GM21619 (cell line): ENCODE measurements at regions not wholly inside any gene's neighbourhood (a gene's known extent, or its start where the extent isn't known, plus 50 kb on each side); places are given as distances from the start of the nearest gene placed in this dataset.

Source experiments
- ATAC-seq: cut with Tn5 transposase; IDR thresholded peaks from one replicate; pipeline ENCODE4 v1.9.1; 2021; ENCODE audit not compliant: unreplicated experiment

DNA sequence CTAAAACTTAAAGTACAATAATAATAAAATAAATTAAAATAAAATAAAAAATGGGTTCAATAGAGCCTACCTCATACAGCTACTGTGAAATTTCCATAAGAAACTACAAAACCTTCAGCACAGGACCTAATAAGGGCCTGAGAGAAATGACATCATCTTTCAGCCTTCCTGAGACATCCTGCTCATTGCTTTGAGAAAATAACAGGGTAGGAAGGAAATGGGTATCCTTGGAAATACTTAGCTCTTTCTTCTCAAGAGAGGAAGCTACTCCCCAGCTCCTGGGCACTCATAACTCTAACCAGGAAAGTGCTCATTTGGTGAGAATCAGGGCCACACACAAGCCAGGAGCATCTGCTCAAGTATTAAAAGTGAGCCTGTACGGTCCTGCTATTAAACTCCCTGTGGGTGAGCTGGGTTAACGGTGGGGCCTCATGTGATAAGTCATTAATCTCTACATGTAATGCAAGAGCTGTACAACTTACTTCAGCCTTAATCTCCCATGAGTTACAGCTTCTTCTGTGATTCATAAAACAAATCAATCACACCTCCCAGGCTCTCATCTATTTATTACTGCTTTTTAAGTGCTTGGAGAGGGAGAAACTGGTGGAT, 141.4 kb downstream of the MAFB start:
- no peak for ATAC-seq

- ATAC-seq = no peak
These were observed 143.6 kb downstream of the MAFB start for GRCh38 chr20:40545478-40545877.

- no peak for ATAC-seq
These were observed 147.0 kb downstream of the MAFB start for GRCh38 chr20:40542065-40542464.

DNA sequence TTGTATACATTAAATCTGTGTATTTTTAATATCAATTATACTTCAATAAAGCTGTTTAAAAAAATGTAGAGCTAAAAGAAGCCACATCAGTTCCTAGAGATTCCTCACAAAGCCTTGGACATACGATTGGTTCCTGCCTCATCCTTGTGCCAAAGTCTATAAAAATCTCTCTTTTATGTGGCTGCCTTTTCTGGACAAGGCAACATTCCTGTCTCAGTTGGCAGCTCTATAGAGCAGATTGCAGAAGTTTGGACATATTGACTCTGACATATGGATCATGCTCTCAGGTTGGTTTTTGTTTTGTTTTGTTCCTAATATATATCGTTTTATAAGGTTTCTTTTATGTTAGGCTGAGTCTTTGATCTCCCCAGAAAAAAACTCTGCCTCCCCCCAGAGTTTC, 148.9 kb downstream of the MAFB start:
- ATAC-seq = no peak

DNA sequence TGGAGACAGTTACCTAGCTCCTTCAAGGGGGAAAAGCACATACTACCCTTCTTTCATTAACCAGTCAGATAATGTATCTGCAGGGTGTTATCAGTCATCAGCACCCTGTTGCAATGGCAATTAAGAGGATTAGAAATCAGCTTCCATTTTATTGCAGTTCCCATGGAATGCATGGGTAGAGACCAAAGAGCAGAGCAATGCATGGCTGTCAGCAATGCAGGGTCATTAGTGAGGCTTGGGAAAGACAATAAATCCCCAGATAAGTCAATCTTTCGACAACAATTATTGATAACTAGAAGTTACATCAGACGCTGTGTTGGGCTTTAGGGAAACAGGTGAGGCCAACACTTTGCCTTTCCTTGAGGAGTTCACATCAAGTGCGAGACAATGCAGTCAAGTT, 150.9 kb downstream of the MAFB start:
- ATAC-seq = no peak

DNA sequence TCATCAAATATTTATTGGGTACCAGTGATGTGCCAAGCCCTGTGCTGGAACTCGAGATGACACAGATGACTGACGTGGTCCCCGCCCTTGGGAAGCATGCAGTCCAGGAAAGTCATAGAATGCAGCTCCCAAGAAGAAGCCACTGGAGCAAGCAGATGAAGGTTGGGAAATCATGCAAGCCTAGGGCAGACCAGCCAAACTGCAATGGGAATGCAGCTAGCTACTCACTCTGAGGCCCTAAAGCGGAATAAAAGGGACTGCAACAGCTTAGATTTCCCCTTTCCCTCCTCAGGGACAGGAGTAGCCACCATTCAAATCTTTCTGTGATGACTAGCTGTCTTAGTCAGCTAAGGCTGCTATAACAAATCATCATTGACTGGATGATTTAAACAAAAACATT, 152.2 kb downstream of the MAFB start:
- ATAC-seq = no peak

GRCh38 chr20:40535816-40536215, 153.2 kb downstream of the MAFB start:
- no peak for ATAC-seq

DNA sequence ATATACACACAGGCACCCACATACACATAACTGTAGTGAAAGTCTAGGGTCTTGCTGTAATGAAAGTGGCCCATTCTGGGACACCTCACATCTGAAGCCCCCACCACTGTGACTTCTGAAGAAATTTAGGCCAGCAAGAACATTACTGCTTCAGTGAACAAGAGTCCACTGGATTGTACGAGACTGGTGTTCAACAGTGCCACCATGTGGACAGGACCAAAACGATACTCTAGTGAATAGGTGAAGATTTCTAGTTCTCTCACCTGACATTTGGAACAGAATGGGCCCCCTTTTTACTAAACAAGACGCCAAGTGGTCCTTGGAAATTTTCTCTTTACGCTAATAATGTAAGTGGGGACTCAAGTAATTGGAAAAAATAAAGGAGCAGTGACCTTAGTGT, 156.9 kb downstream of the MAFB start:
- no peak for ATAC-seq

GRCh38 chr20:40525351-40525750, 163.7 kb downstream of the MAFB start:
- no peak for ATAC-seq

- ATAC-seq = no peak
These were observed 165.0 kb downstream of the MAFB start for GRCh38 chr20:40524071-40524470.

DNA sequence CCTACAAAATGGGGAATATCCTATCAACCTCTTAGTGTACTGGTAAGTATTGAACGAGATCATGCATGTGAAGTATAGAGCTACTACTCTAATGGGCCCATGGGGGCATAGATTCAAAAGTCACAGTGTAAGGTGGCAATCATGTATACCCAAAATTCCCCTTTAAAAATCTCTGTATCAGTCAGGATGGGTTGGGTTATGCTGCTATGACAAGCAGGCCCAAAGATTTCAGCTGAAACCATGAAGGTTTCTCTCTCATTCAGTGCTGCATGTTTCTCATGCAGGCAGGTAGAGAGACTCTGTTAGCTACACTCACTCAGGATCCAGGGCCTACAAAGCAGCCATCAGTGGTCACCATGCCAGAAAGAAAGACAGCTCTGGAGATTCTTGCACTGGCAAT, 166.6 kb downstream of the MAFB start:
- no peak for ATAC-seq

DNA sequence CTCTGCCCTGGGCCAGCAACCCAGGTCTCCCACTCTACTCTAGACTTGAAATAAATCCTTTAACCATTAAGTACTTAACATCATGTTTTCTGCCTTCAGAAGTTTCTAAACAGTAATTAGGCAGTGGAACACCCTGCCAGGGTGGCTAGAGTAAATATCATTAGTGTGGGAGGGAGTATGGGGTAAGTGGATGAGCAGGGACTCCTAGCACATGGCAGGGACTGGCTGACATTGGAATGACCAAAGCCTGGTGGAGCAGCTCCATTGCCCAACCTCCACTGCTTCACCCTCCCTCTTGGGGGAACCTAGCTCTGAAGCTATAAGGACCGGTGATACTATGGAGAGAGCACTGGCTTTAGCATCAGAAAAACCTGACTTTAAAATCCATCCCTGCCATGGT, 167.1 kb downstream of the MAFB start:
- ATAC-seq = no peak

DNA sequence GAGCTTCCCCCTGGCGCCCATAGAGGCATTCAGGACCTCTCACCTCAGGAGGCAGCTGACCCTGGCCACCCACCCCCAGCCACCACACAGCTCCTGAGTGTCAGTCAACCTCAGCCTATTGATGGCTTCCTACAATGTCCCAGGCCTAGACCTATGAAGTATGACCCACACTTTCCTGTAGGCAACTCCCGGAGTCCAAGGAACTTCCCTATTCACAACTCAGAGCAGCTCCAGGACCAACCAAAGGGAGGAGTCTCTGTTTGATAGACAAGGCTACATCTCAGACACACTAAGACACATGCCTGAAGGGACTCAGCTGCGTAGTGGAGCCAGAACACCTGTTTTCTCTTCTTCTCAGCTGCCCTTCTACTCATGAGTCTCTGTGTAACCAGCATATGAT, 169.1 kb downstream of the MAFB start:
- no peak for ATAC-seq

GRCh38 chr20:40512994-40513393, 176.0 kb downstream of the MAFB start:
- ATAC-seq = no peak

- ATAC-seq = no peak
These were observed 176.4 kb downstream of the MAFB start for GRCh38 chr20:40512591-40512990.

- ATAC-seq = no peak
These were observed 177.6 kb downstream of the MAFB start for GRCh38 chr20:40511478-40511877.

- no peak for ATAC-seq
These were observed 178.4 kb downstream of the MAFB start for GRCh38 chr20:40510622-40511021.

- ATAC-seq = no peak
These were observed 180.2 kb downstream of the MAFB start for GRCh38 chr20:40508821-40509220.

- ATAC-seq = no peak
These were observed 182.5 kb downstream of the MAFB start for GRCh38 chr20:40506537-40506939.

DNA sequence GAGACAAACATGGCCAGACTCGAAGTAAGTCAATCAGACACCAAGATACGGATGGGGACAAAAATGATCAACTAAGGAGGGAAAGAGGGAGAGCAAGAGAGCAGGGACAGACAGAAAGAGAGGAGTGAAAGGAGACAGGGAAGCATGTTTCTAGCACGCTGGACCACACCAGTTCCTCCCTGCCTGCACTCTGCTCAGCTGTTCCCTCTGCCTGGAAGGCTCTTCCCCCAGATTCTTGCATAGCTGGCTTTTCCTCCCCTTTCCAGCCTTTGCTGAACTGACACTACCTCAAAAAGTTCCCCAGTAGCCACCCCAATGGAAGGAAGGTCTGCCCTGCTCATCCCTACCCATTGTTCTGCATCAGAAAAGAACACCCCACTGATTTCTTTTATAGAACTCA, 185.9 kb downstream of the MAFB start:
- ATAC-seq = no peak

GRCh38 chr20:40502576-40502975, 186.5 kb downstream of the MAFB start:
- no peak for ATAC-seq

GRCh38 chr20:40499391-40499790, 189.6 kb downstream of the MAFB start:
- ATAC-seq = no peak

- ATAC-seq = no peak
These were observed 190.9 kb downstream of the MAFB start for GRCh38 chr20:40497899-40498691.
